Endothelial cell of umbilical vein (primary cell): ENCODE measurements at regions not wholly inside any gene's neighbourhood (a gene's known extent, or its start where the extent isn't known, plus 50 kb on each side); places are given as distances from the start of the nearest gene placed in this dataset.
"Not testable (repeated sequence)": the region's sequence is repeated elsewhere in the genome, so short reads cannot be mapped to it uniquely, and the experiment has no call there.

Experiments used
- BruUV-seq: library from RNA; stranded (reverse); fragments of 400-500 nt; replicated peaks from 2 replicates; lab custom pipeline; 2021; lab: Mats Ljungman, UMichigan
- CTCF ChIA-PET: fragments of 300-600, 350-600 bp; sonication (Branson Sonifier 250); formaldehyde crosslinking; loops from one replicate; lab custom pipeline; 2021; ENCODE audit warnings: antibody characterized with exemption, inconsistent platforms; lab: Charles Lee
- POLR2A ChIA-PET: fragments of 300-600, 350-600 bp; sonication (Branson Sonifier 250); formaldehyde crosslinking; loops from one replicate; lab custom pipeline; 2021; ENCODE audit warnings: antibody characterized with exemption, inconsistent platforms; lab: Charles Lee
- DNase-seq: peaks from one replicate; pipeline ENCODE4 v3.0.0-alpha.2; 2011; ENCODE audit warnings: low read depth, low spot score
- FAIRE-seq: peaks from 2 replicates; lab custom pipeline; 2011; peaks lifted over from hg19 to GRCh38; lab: Jason Lieb, UNC
- H2AFZ ChIP-seq: 2 replicates; pipeline ENCODE4 v1.6.0; 2012; ENCODE audit warnings: low read depth, low read length, control low read depth, inconsistent platforms
- H3K27ac ChIP-seq: 2 replicates; pipeline ENCODE4 v1.5.1; 2011; ENCODE audit warnings: low read depth, mild to moderate bottlenecking, control low read depth, low read length, moderate library complexity; ENCODE audit not compliant: insufficient read depth
- H3K27me3 ChIP-seq, 2 experiments: 2 replicates each; pipeline versions ENCODE4 v1.6.0 to v1.6.1; 2011; ENCODE audit warnings: low read length in 2 of 2, mixed read lengths in 1 of 2; ENCODE audit not compliant: control insufficient read depth in 2 of 2, insufficient read depth in 2 of 2
- H3K36me3 ChIP-seq, 2 experiments: 2 replicates in 1 of 2; 3 replicates in 1 of 2; pipeline ENCODE4 v1.5.1; 2011; ENCODE audit warnings: low read length in 2 of 2, mild to moderate bottlenecking in 1 of 2, moderate library complexity in 1 of 2; ENCODE audit not compliant: control insufficient read depth in 2 of 2, insufficient read depth in 2 of 2; ENCODE audit errors: extremely low read depth in 1 of 2
- H3K4me1 ChIP-seq: 3 replicates; pipeline ENCODE4 v1.5.1; 2011; ENCODE audit warnings: mild to moderate bottlenecking, low read length; ENCODE audit not compliant: control insufficient read depth, insufficient read depth; ENCODE audit errors: extremely low read depth
- H3K4me2 ChIP-seq: 2 replicates; pipeline ENCODE4 v1.6.1; 2011; ENCODE audit warnings: low read length, control low read depth, mixed read lengths; ENCODE audit not compliant: insufficient read depth
- H3K4me3 ChIP-seq, 3 experiments: fragments of 200-600 bp in 1 of 3; sonication (generic), shearing (Covaris generic) in 1 of 3; replicated peaks in 1 of 3; 2 replicates each; pipeline ENCODE4 v1.5.1; 2011 to 2016; ENCODE audit warnings: control low read depth in 3 of 3, low read length in 3 of 3, mild to moderate bottlenecking in 2 of 3, inconsistent platforms in 1 of 3, low read depth in 1 of 3, moderate library complexity in 1 of 3; ENCODE audit not compliant: insufficient read depth in 1 of 3
- H3K79me2 ChIP-seq: 2 replicates; pipeline ENCODE4 v1.6.0; 2012; ENCODE audit warnings: low read length, inconsistent platforms; ENCODE audit not compliant: control insufficient read depth, insufficient read depth
- H3K9ac ChIP-seq: replicated peaks from 2 replicates; pipeline ENCODE3; 2011; ENCODE audit warnings: low read length, control low read depth; ENCODE audit not compliant: insufficient read depth; ENCODE audit errors: extremely low read depth
- H3K9me1 ChIP-seq: replicated peaks from 3 replicates; pipeline ENCODE4 v1.6.0; 2011; ENCODE audit warnings: mild to moderate bottlenecking, low read length; ENCODE audit not compliant: control insufficient read depth, insufficient read depth; ENCODE audit errors: extremely low read depth
- H3K9me3 ChIP-seq: replicated peaks from 2 replicates; pipeline ENCODE4 v1.5.1; 2012; ENCODE audit warnings: low read length, inconsistent platforms; ENCODE audit not compliant: control insufficient read depth, insufficient read depth
- H4K20me1 ChIP-seq: replicated peaks from 2 replicates; pipeline ENCODE3; 2011; ENCODE audit warnings: mild to moderate bottlenecking, low read length; ENCODE audit not compliant: control insufficient read depth, insufficient read depth; ENCODE audit errors: extremely low read depth
- CTCF ChIP-seq, 2 donors: IDR thresholded peaks; 1 replicate in 1 of 2; 2 replicates in 1 of 2; pipeline ENCODE4 v1.5.1; 2011; ENCODE audit warnings: low read length in 2 of 2, mild to moderate bottlenecking in 2 of 2, moderate library complexity in 2 of 2, control low read depth in 1 of 2, inconsistent platforms in 1 of 2, low read depth in 1 of 2; ENCODE audit not compliant: insufficient read depth in 1 of 2; ENCODE audit errors: extremely low read depth in 1 of 2
- EZH2 ChIP-seq: IDR thresholded peaks from 2 replicates; pipeline ENCODE4 v1.6.1; 2012; ENCODE audit warnings: borderline replicate concordance, low read depth, mild to moderate bottlenecking, moderate library complexity, low read length, inconsistent platforms; ENCODE audit not compliant: severe bottlenecking
- FOS ChIP-seq: IDR thresholded peaks from 2 replicates; pipeline ENCODE4 v1.6.1; 2011; ENCODE audit warnings: mild to moderate bottlenecking, low read length, moderate library complexity, borderline replicate concordance; ENCODE audit not compliant: insufficient read depth
- GATA2 ChIP-seq: IDR thresholded peaks from 2 replicates; pipeline ENCODE4 v1.7.0; 2011; ENCODE audit warnings: low read depth, mild to moderate bottlenecking, moderate library complexity, mixed read lengths, low read length; ENCODE audit not compliant: insufficient read length, insufficient read depth
- JUN ChIP-seq: IDR thresholded peaks from 2 replicates; pipeline ENCODE4 v1.6.1; 2011; ENCODE audit warnings: borderline replicate concordance, low read depth; ENCODE audit not compliant: insufficient read length, insufficient read depth
- MYC ChIP-seq: IDR thresholded peaks from one replicate; pipeline ENCODE4 v1.6.1; 2011; ENCODE audit warnings: mild to moderate bottlenecking, low read depth, low read length
- POLR2A ChIP-seq: IDR thresholded peaks from 2 replicates; pipeline ENCODE4 v1.6.1; 2012; ENCODE audit warnings: low read depth, mild to moderate bottlenecking, control low read depth, low read length
- POLR2AphosphoS5 ChIP-seq: IDR thresholded peaks from 2 replicates; pipeline ENCODE4 v1.6.1; 2012; ENCODE audit warnings: low read depth, mild to moderate bottlenecking, control low read depth, low read length, moderate library complexity; ENCODE audit not compliant: insufficient read depth
- dilution Hi-C: fragments of 300-500 bp; cut with MboI; formaldehyde crosslinking; loops from one replicate; pipeline ENCODE4 v1.15.0; 2019; ENCODE audit warnings: low sequenced_read_pairs; ENCODE audit not compliant: extremely low pct_ligation_motif_present
- intact Hi-C: fragments of 100-400 bp; cut with micrococcal nuclease; formaldehyde crosslinking; loops from one replicate; pipeline ENCODE4 v1.10.0; 2022
- TF ChIP-seq, protein P1 (sequence below): IDR thresholded peaks from 2 replicates; pipeline ENCODE4 v1.6.1; 2011; ENCODE audit not compliant: insufficient read depth, insufficient read length

GRCh38 chr11:38115381-38115780 lies 1517.3 kb upstream of the RAG2 start:
- POLR2A ChIA-PET, dilution Hi-C loops, BruUV-seq, H3K4me2 ChIP-seq, H3K27me3 ChIP-seq, CTCF ChIA-PET, H4K20me1 ChIP-seq, H3K4me1 ChIP-seq, H3K27ac ChIP-seq, H2AFZ ChIP-seq, FAIRE-seq, DNase-seq, H3K36me3 ChIP-seq, H3K9me3 ChIP-seq, H3K79me2 ChIP-seq, H3K9me1 ChIP-seq, H3K9ac ChIP-seq, H3K4me3 ChIP-seq, intact Hi-C loops: not testable (repeated sequence)

GRCh38 chr11:38100836-38101462 lies 1502.9 kb upstream of the RAG2 start:
- CTCF ChIA-PET: no interaction called here
- POLR2A ChIA-PET: no interaction called here
- no peaks in the 10 kb centered on the region for H4K20me1 ChIP-seq
- no peaks in the 10 kb centered on the region for H3K9me3 ChIP-seq
- intact Hi-C loops: no loop called here
- TF ChIP-seq MYC (no peak), FOS (no peak), EZH2 (no peak), GATA2 (no peak), POLR2A (no peak), JUN (no peak), CTCF (IDR thresholded peaks at IDR 0.05; ENCODE audit: extremely low read depth in 1 of 2, insufficient read depth in 1 of 2, low read depth in 1 of 2, low read length in 2 of 2) (no peak), POLR2AphosphoS5 (no peak)
- TF ChIP-seq, protein P1, sequence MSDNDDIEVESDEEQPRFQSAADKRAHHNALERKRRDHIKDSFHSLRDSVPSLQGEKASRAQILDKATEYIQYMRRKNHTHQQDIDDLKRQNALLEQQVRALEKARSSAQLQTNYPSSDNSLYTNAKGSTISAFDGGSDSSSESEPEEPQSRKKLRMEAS: no peak
- FAIRE-seq (no peak), DNase-seq (no peak)
- H3K4me2 ChIP-seq: no peak overlapping the region
- H3K27me3 ChIP-seq: no peaks in the 10 kb centered on the region
- dilution Hi-C loops: no loop called here
- BruUV-seq: no TSS peak
- H3K27ac ChIP-seq: no peak overlapping the region
- no peaks in the 10 kb centered on the region for H3K4me1 ChIP-seq
- H3K9me1 ChIP-seq: no peaks in the 10 kb centered on the region
- no peak overlapping the region for H3K9ac ChIP-seq
- no peak overlapping the region for H2AFZ ChIP-seq
- H3K36me3 ChIP-seq: no peaks in the 10 kb centered on the region
- H3K4me3 ChIP-seq: no peak overlapping the region
- H3K79me2 ChIP-seq: no peaks in the 10 kb centered on the region
